ENCODE measurements at regions not wholly inside any gene's neighbourhood (a gene's known extent, or its start where the extent isn't known, plus 50 kb on each side); places are given as distances from the start of the nearest gene placed in this dataset.

- TF ChIP-seq CTCF (IDR thresholded peaks at IDR 0.05; ENCODE audit: low read depth, low read length) (no peak), EZH2phosphoT487 (IDR thresholded peaks at IDR 0.05; ENCODE audit: low read depth) (no peak)
Observed at GRCh38 chr20:19960745-19961144, 56.4 kb upstream of the NAA20 start.
